ENCODE measurements at regions not wholly inside any gene's neighbourhood (a gene's known extent, or its start where the extent isn't known, plus 50 kb on each side); places are given as distances from the start of the nearest gene placed in this dataset.

- TF ChIP-seq POLR2A (IDR thresholded peaks at IDR 0.05; ENCODE audit: low read depth, low read length) (no peak), POLR2AphosphoS5 (IDR thresholded peaks at IDR 0.05; ENCODE audit: low read depth, low read length) (no peak), TAF1 (IDR thresholded peaks at IDR 0.05; ENCODE audit: low read depth, low read length) (no peak), SPI1 (IDR thresholded peaks at IDR 0.05; ENCODE audit: low read depth, low read length) (no peak), PAX5 (IDR thresholded peaks at IDR 0.05; ENCODE audit: insufficient read depth, low read length, severe bottlenecking) (no peak)
These were observed 264.0 kb upstream of the TSHZ2 start for GRCh38 chr20:52708137-52708536.
